B cell (primary cell): ENCODE measurements at regions not wholly inside any gene's neighbourhood (a gene's known extent, or its start where the extent isn't known, plus 50 kb on each side); places are given as distances from the start of the nearest gene placed in this dataset.

Experiments used
- ATAC-seq: fragments of 200-7000 bp; cut with Tn5 transposase; one replicate; pipeline ENCODE4 v1.10.0; 2021; ENCODE audit warnings: low read depth, mild to moderate bottlenecking, moderate number of reproducible peaks, moderate library complexity
- CTCF ChIA-PET: fragments of 350-600 bp; sonication (Branson Sonifier 250); formaldehyde crosslinking; loops from one replicate; lab custom pipeline; 2021; ENCODE audit warnings: antibody characterized with exemption, inconsistent platforms; lab: Charles Lee
- POLR2A ChIA-PET: fragments of 350-600 bp; sonication (Branson Sonifier 250); formaldehyde crosslinking; loops from one replicate; lab custom pipeline; 2021; ENCODE audit warnings: antibody characterized with exemption; lab: Charles Lee
- DNase-seq: peaks from one replicate; pipeline ENCODE4 v3.0.0; 2013
- H2AFZ ChIP-seq: 2 replicates; pipeline ENCODE4 v1.6.1; 2012; ENCODE audit warnings: mild to moderate bottlenecking, low read depth, low read length; ENCODE audit not compliant: insufficient read depth, poor library complexity, severe bottlenecking
- H3K27ac ChIP-seq, 2 donors: 1 replicate in 1 of 2; 2 replicates in 1 of 2; pipeline ENCODE4 v1.5.1; 2012 to 2013; ENCODE audit warnings: low read length in 2 of 2, mild to moderate bottlenecking in 2 of 2, moderate library complexity in 1 of 2
- H3K27me3 ChIP-seq, 4 experiments: fragments of 200-600 bp in 1 of 4; sonication (generic) in 1 of 4; replicated peaks in 1 of 4; 1 replicate in 2 of 4; 2 replicates in 2 of 4; pipeline versions ENCODE4 v1.6.1 to v1.7.0; 2013 to 2016; ENCODE audit warnings: low read length in 3 of 4, mild to moderate bottlenecking in 2 of 4, mixed read lengths in 1 of 4, moderate library complexity in 1 of 4; ENCODE audit not compliant: insufficient read depth in 4 of 4, control insufficient read depth in 3 of 4; ENCODE audit errors: control extremely low read depth in 1 of 4
- H3K36me3 ChIP-seq, 2 experiments: replicated peaks in 1 of 2; 1 replicate in 1 of 2; 2 replicates in 1 of 2; pipeline versions ENCODE4 v1.6.1 to v1.7.1; 2013; ENCODE audit warnings: low read length in 1 of 2; ENCODE audit not compliant: insufficient read depth in 2 of 2, control insufficient read depth in 1 of 2; ENCODE audit errors: control extremely low read depth in 1 of 2, extremely low read depth in 1 of 2
- H3K4me1 ChIP-seq, 2 donors: fragments of 200-600 bp in 1 of 2; sonication (generic) in 1 of 2; 1 replicate in 1 of 2; 2 replicates in 1 of 2; pipeline versions ENCODE4 v1.5.1 to v1.6.1; 2013 to 2017; ENCODE audit warnings: low read length in 2 of 2; ENCODE audit not compliant: control insufficient read depth in 2 of 2, insufficient read depth in 2 of 2
- H3K4me2 ChIP-seq: replicated peaks from 2 replicates; pipeline ENCODE3; 2012; ENCODE audit warnings: mild to moderate bottlenecking, low read depth, low read length; ENCODE audit not compliant: poor library complexity, severe bottlenecking
- H3K4me3 ChIP-seq, 5 experiments: fragments of 200-600 bp in 1 of 5; sonication (generic) in 1 of 5; 1 replicate in 3 of 5; 2 replicates in 2 of 5; pipeline versions ENCODE4 v1.5.1 to v1.7.0; 2011 to 2016; ENCODE audit warnings: low read length in 4 of 5, mild to moderate bottlenecking in 4 of 5, low read depth in 2 of 5, control low read depth in 1 of 5, moderate library complexity in 1 of 5; ENCODE audit not compliant: insufficient read depth in 1 of 5; ENCODE audit errors: control extremely low read depth in 1 of 5, extremely low read depth in 1 of 5
- H3K79me2 ChIP-seq: fragments of 200-600 bp; sonication (generic); one replicate; pipeline ENCODE4 v1.6.0; 2016; ENCODE audit warnings: low read length; ENCODE audit not compliant: control insufficient read depth, insufficient read depth
- H3K9ac ChIP-seq: fragments of 200-600 bp; sonication (generic); 2 replicates; pipeline ENCODE4 v1.6.1; 2017; ENCODE audit warnings: mild to moderate bottlenecking, low read length, moderate library complexity
- H3K9me3 ChIP-seq, 3 donors: one replicate each; pipeline versions ENCODE4 v1.6.1 to v1.7.1; 2013; ENCODE audit warnings: low read length in 2 of 3; ENCODE audit not compliant: control insufficient read depth in 2 of 3, insufficient read depth in 1 of 3; ENCODE audit errors: control extremely low read depth in 1 of 3
- H4K20me1 ChIP-seq: 2 replicates; pipeline ENCODE4 v1.6.0; 2012; ENCODE audit warnings: mild to moderate bottlenecking, low read length; ENCODE audit not compliant: insufficient read depth, control insufficient read depth, poor library complexity, severe bottlenecking
- H3K27ac Mint-ChIP-seq: one replicate; pipeline ENCODE4 v1.8.0; 2021; ENCODE audit warnings: mixed read lengths
- H3K27me3 Mint-ChIP-seq: one replicate; pipeline ENCODE4 v1.8.0; 2021; ENCODE audit warnings: mixed read lengths
- H3K4me1 Mint-ChIP-seq: one replicate; pipeline ENCODE4 v1.8.0; 2021; ENCODE audit warnings: mixed read lengths
- H3K4me3 Mint-ChIP-seq: one replicate; pipeline ENCODE4 v1.8.0; 2021; ENCODE audit warnings: mixed read lengths
- H3K9me3 Mint-ChIP-seq: one replicate; pipeline ENCODE4 v1.8.0; 2022; ENCODE audit warnings: mixed read lengths; ENCODE audit not compliant: insufficient read depth
- EZH2 ChIP-seq: IDR thresholded peaks from 2 replicates; pipeline ENCODE4 v1.6.1; 2012; ENCODE audit warnings: borderline replicate concordance, low read depth, mild to moderate bottlenecking, moderate library complexity, low read length; ENCODE audit not compliant: insufficient read depth, poor library complexity, severe bottlenecking
- WGBS: methylation state at CpG from one replicate; pipeline ENCODE4 v1.1.5; 2013; ENCODE audit warnings: missing lambda C conversion rate; ENCODE audit not compliant: insufficient coverage; 5-methylcytosine and 5-hydroxymethylcytosine counted together
- intact Hi-C: fragments of 100-400 bp; cut with micrococcal nuclease; formaldehyde crosslinking; loops from one replicate; pipeline ENCODE4 v1.10.0; 2022
- TF ChIP-seq, protein P1 (sequence below): fragments of 200-600 bp; IDR thresholded peaks from one replicate; pipeline ENCODE4 v1.8.0; 2022; ENCODE audit warnings: antibody characterized with exemption, mild to moderate bottlenecking

DNA sequence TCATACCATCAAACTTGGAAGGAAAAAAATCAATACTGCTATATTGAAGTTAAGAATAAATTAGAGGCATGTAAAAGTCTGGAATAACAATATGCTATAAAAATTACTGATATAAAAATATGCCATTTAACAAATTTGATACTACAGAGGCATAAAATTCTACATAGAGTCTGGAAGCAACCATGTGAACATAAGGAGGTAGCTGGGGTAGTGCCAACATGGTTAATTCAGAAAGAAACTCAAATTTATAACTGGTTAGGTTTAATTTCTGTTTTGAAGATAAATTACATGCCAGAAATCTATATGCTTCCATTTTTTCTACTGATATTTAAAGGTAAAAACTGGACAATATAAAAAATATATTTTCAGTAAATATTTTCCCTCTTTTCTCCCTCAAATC, 103.1 kb upstream of the NR4A3 start:
- Histone ChIP-seq H3K79me2 (no peaks in the 10 kb centered on the region), H3K4me2 (no peak overlapping the region), H3K36me3 (no peaks in the 10 kb centered on the region), H3K27me3 (no peaks in the 10 kb centered on the region), H3K4me3 (no peak overlapping the region), H3K9ac (no peak overlapping the region), H2AFZ (no peak overlapping the region), H3K27ac (no peak overlapping the region), H3K9me3 (no peaks in the 10 kb centered on the region), H3K4me1 (peaks cover 12 to 20% of the 10 kb centered on the region in 2 donors), H4K20me1 (no peaks in the 10 kb centered on the region)
- H3K4me3 Mint-ChIP-seq = no peak overlapping the region
- CTCF ChIA-PET = no interaction called here
- TF ChIP-seq, protein P1, sequence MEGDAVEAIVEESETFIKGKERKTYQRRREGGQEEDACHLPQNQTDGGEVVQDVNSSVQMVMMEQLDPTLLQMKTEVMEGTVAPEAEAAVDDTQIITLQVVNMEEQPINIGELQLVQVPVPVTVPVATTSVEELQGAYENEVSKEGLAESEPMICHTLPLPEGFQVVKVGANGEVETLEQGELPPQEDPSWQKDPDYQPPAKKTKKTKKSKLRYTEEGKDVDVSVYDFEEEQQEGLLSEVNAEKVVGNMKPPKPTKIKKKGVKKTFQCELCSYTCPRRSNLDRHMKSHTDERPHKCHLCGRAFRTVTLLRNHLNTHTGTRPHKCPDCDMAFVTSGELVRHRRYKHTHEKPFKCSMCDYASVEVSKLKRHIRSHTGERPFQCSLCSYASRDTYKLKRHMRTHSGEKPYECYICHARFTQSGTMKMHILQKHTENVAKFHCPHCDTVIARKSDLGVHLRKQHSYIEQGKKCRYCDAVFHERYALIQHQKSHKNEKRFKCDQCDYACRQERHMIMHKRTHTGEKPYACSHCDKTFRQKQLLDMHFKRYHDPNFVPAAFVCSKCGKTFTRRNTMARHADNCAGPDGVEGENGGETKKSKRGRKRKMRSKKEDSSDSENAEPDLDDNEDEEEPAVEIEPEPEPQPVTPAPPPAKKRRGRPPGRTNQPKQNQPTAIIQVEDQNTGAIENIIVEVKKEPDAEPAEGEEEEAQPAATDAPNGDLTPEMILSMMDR = no peak
- no peak for TF ChIP-seq EZH2
- no peak overlapping the region for H3K27ac Mint-ChIP-seq
- no peaks in the 10 kb centered on the region for H3K27me3 Mint-ChIP-seq
- POLR2A ChIA-PET = no interaction called here
- H3K9me3 Mint-ChIP-seq = no peaks in the 10 kb centered on the region
- peaks cover 35% of the 10 kb centered on the region for H3K4me1 Mint-ChIP-seq
- DNase-seq (no peak), ATAC-seq (no peak)
- intact Hi-C loops = no loop called here

DNA sequence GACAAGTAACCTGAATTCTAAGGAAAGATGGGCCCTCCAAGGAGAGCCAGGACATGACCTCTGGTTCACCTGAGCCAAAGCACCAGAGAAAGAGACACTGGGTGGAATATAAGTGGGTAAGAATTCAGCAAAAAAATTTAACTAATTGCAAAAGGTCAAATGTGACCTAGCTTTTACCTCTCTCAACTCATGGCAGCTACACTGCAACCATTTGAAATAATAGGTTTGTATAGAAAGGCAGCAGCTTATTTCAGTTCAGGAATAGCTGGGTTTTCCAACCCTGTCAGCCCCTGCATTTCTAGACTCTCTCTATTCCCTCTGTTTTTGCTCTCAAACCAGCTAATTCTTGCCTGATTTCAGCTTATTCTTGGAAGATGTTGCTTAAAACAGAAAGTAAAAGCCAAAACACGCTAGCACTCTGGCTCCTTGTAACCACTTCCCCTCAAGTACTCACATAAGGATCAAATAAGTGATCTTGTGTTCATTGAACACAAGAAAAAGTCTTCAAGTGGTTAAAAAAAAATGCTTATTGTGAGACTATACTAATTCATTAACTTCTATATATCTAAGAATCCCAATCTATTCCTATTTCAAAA, 101.1 kb upstream of the NR4A3 start:
- Histone ChIP-seq H3K4me1 (peaks cover 12 to 16% of the 10 kb centered on the region in 2 donors), H2AFZ (peak overlapping the region; percentile 88), H3K4me2 (peak overlapping the region; percentile 77), H3K79me2 (no peaks in the 10 kb centered on the region), H3K9ac (peak overlapping the region; percentile 65), H3K4me3 (peak overlapping the region; percentile 16 to 60 (median 47)), H3K27me3 (no peaks in the 10 kb centered on the region), H3K27ac (peak overlapping the region; percentile 50 to 69), H4K20me1 (no peaks in the 10 kb centered on the region), H3K9me3 (no peaks in the 10 kb centered on the region), H3K36me3 (no peaks in the 10 kb centered on the region)
- Mint-ChIP-seq H3K4me1 (peaks cover 30% of the 10 kb centered on the region), H3K27me3 (no peaks in the 10 kb centered on the region), H3K9me3 (no peaks in the 10 kb centered on the region), H3K27ac (peak overlapping the region; percentile 81), H3K4me3 (peak overlapping the region; percentile 88)
- TF ChIP-seq EZH2 = no peak
- TF ChIP-seq, protein P1 = no peak
- no CpG with 5 or more reads among the region's 1 CpG for WGBS
- DNase-seq (peak; percentile 60), ATAC-seq (no peak)
- CTCF ChIA-PET = no interaction called here
- POLR2A ChIA-PET = no interaction called here
- intact Hi-C loops = loop anchor here (5.0 kb wide), 2 partner anchors 33 to 538 kb away; no protein-coding TSS in a partner anchor
